ENCODE measurements at regions not wholly inside any gene's neighbourhood (a gene's known extent, or its start where the extent isn't known, plus 50 kb on each side); places are given as distances from the start of the nearest gene placed in this dataset.

DNA sequence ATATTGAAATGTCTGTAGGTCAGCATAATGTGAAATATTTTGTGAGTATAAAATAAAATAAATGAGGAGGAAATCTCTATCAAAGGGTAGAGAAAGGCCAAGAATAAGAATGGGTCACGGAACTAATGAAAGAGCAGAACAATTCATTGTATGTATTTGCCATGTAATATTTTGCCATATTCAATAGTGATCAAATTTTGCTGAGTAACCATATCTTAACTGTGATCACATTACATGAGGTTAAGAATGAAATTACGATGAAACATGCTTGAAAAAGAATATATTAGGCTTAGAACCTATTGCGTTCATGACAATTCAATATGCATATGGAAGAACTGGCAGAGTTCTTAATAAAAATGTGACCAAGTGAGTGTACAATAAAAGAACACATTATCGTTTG, 437.2 kb upstream of the NRXN1 start:
- no peak overlapping the region for H3K4me3 ChIP-seq (ENCODE audit: control insufficient read depth, low read depth, low read length)
- TF ChIP-seq, protein P1, sequence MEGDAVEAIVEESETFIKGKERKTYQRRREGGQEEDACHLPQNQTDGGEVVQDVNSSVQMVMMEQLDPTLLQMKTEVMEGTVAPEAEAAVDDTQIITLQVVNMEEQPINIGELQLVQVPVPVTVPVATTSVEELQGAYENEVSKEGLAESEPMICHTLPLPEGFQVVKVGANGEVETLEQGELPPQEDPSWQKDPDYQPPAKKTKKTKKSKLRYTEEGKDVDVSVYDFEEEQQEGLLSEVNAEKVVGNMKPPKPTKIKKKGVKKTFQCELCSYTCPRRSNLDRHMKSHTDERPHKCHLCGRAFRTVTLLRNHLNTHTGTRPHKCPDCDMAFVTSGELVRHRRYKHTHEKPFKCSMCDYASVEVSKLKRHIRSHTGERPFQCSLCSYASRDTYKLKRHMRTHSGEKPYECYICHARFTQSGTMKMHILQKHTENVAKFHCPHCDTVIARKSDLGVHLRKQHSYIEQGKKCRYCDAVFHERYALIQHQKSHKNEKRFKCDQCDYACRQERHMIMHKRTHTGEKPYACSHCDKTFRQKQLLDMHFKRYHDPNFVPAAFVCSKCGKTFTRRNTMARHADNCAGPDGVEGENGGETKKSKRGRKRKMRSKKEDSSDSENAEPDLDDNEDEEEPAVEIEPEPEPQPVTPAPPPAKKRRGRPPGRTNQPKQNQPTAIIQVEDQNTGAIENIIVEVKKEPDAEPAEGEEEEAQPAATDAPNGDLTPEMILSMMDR (conservative IDR thresholded peaks at IDR 0.05; ENCODE audit: control insufficient read depth, insufficient read depth, low read depth, low read length) = no peak
- no peak for DNase-seq (ENCODE audit: low read depth)

DNA sequence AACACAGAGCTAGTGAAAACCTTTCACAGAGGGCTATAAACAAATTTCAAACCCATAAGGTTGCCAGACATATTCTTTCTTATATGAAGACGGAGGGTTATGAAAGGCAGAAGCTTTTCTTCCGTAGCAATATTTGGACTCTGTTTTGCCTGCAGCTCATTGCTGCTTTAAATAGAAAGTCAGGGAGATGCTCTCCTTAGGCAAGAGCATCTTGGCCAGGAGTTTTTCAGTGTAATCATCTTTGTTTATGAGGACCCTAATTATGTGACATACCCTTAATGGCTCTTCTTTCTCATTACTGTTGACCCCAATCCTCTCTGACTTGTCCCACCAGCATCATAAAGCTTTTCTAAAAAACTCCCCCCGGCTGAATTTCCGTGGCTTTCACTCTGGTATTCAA, 433.4 kb upstream of the NRXN1 start:
- DNase-seq (ENCODE audit: low read depth) = no peak
- TF ChIP-seq, protein P1 (conservative IDR thresholded peaks at IDR 0.05; ENCODE audit: control insufficient read depth, insufficient read depth, low read depth, low read length) = no peak
- no peak overlapping the region for H3K4me3 ChIP-seq (ENCODE audit: control insufficient read depth, low read depth, low read length)

DNA sequence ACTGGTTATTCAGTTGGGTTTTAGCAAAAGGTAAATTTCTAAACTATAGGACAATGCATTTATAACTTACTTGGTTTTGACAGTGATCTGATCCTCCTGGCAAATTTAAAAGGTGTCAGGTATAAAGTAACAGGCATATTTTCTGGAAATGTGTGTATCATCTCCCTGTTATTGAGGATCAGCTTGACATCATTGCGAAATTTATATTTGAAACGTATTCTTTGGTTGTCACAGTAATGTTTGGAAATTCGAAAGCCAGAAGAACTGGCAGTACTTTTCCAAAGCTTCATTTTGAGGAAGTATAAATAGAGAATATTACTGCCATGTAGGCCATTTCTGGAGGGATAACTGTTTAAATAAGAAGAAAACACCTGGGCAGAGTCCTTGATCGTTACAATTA, 422.2 kb upstream of the NRXN1 start:
- no peak for DNase-seq (ENCODE audit: low read depth)
- H3K4me3 ChIP-seq (ENCODE audit: control insufficient read depth, low read depth, low read length) = no peak overlapping the region
- TF ChIP-seq, protein P1 (conservative IDR thresholded peaks at IDR 0.05; ENCODE audit: control insufficient read depth, insufficient read depth, low read depth, low read length) = no peak

DNA sequence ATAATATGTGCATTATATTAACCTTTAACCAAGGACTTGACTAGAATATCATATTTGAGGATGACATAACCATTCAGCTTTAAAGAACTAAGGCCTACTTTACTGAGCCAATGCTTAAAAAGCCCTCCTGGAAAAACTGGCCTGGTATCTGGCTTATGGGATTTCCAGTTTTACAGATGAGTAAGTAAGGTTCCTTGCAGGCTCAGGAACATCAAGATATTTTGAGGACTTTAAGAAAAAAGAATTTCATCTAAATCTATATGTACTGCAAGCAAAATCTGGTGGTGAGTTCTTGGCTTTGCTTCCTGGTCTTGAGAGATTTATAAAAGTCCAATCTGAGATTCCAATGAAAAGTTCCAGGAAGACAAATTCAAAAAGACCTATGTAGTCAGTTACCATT, 417.0 kb upstream of the NRXN1 start:
- TF ChIP-seq, protein P1 (conservative IDR thresholded peaks at IDR 0.05; ENCODE audit: control insufficient read depth, insufficient read depth, low read depth, low read length) = no peak
- no peak for DNase-seq (ENCODE audit: low read depth)

DNA sequence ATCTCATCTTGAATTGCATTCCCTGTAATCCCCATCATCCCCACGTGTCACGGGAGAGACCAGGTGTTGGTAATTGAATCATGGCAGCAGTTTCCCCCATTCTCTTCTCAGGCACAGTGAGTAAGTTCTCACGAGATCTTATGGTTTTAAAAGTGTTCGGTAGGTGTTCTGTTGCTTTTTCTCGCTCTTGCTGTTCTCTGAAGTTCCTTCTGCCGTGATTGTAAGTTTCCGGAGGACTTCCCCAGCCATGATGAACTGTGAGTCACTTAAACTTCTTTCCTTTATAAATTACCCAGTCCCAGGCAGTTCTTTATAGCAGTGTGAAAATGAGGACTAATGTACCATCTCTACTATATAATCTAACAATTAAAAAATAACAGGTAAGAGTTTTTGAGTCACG, 409.9 kb upstream of the NRXN1 start:
- TF ChIP-seq, protein P1 (conservative IDR thresholded peaks at IDR 0.05; ENCODE audit: control insufficient read depth, insufficient read depth, low read depth, low read length) = no peak
- DNase-seq (ENCODE audit: low read depth) = no peak
- H3K4me3 ChIP-seq (ENCODE audit: control insufficient read depth, low read depth, low read length) = no peak overlapping the region

More for the DNA sequence above, 417.0 kb upstream of the NRXN1 start:
- H3K4me3 ChIP-seq (ENCODE audit: control insufficient read depth, low read depth, low read length) = no peak overlapping the region

DNA sequence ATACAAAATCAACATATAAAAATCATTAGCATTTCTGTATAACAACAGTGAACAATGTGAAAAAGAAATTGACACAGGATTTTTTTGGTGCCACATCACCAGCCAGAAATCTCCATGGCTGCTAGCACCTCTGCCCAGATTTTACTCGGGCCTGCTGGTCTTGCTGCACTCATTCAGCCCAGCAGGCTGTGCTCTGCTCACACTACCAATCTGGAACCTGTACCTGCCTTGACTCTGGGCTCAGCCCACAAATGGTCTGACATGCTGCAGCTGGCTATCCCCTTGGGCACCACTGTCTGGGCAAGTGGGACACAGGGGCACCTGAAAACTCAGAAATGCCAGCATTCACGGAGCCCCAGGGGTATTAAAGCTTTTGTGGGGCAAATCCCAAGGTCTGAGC, 392.5 kb upstream of the NRXN1 start:
- TF ChIP-seq, protein P1 (conservative IDR thresholded peaks at IDR 0.05; ENCODE audit: control insufficient read depth, insufficient read depth, low read depth, low read length) = no peak
- no peak for DNase-seq (ENCODE audit: low read depth)
- no peak overlapping the region for H3K4me3 ChIP-seq (ENCODE audit: control insufficient read depth, low read depth, low read length)

DNA sequence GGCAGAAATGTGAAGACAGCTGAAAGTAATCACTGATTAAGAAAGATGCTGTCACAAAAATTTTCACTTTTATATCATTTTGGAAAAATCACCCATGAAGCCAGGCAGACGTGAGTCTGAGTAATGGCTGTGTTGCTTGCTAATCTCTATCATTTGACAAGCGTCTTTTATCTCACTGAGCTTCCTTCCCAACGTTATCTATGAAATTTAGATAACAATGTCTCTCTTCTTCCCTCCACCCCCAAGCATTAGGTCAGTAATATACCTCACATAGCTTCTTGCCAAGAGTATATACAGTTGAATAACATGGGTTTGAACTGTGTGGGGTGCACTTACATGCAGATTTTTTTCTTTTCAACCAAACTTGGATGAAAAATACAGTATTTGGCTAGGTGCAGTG, 388.6 kb upstream of the NRXN1 start:
- TF ChIP-seq, protein P1 (conservative IDR thresholded peaks at IDR 0.05; ENCODE audit: control insufficient read depth, insufficient read depth, low read depth, low read length) = no peak
- DNase-seq (ENCODE audit: low read depth) = no peak
- H3K4me3 ChIP-seq (ENCODE audit: control insufficient read depth, low read depth, low read length) = no peak overlapping the region
